ENCODE measurements at regions not wholly inside any gene's neighbourhood (a gene's known extent, or its start where the extent isn't known, plus 50 kb on each side); places are given as distances from the start of the nearest gene placed in this dataset.

DNA sequence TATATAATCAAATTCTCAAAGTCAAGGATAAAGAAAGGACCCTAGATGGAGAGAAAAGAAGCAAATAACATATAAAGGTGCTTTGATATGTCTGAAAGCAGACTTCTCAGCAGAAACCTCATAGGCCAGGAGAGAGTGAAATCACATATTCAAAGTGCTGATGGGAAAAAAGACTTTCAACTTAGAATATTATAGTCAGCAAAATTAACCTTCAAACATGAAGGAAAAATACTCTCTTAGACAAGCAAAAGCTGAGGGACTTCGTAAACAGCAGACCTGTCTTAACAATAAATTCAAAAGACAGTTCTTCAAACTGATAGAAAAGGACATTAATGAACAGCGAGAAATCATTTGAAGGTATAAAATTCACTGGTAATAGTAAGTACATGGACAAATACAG is 107.2 kb upstream of the KCNH7 start:
- Mint-ChIP-seq H3K36me3 (ENCODE audit: low read depth) (no peaks in the 10 kb centered on the region), H3K4me1 (ENCODE audit: low read depth) (no peaks in the 10 kb centered on the region), H3K4me3 (no peak overlapping the region), H3K9me3 (peaks cover 50% of the 10 kb centered on the region), H3K27ac (no peak overlapping the region), H3K27me3 (ENCODE audit: insufficient read depth) (no peaks in the 10 kb centered on the region)
- TF ChIP-seq CTCF (IDR thresholded peaks at IDR 0.05) = no peak
- no peak for DNase-seq

GRCh38 chr2:162938387-162938786 is 99.8 kb upstream of the KCNH7 start:
- no peak overlapping the region for H3K27ac Mint-ChIP-seq
- TF ChIP-seq CTCF (IDR thresholded peaks at IDR 0.05) = no peak
- peaks cover 40% of the 10 kb centered on the region for H3K9me3 Mint-ChIP-seq
- no peak for DNase-seq
- no peaks in the 10 kb centered on the region for H3K4me1 Mint-ChIP-seq (ENCODE audit: low read depth)
- H3K27me3 Mint-ChIP-seq (ENCODE audit: insufficient read depth) = no peaks in the 10 kb centered on the region
- no peaks in the 10 kb centered on the region for H3K36me3 Mint-ChIP-seq (ENCODE audit: low read depth)
- H3K4me3 Mint-ChIP-seq = no peak overlapping the region

GRCh38 chr2:162934191-162934590 is 95.6 kb upstream of the KCNH7 start:
- peaks cover 23% of the 10 kb centered on the region for H3K9me3 Mint-ChIP-seq
- no peaks in the 10 kb centered on the region for H3K27me3 Mint-ChIP-seq (ENCODE audit: insufficient read depth)
- no peak overlapping the region for H3K27ac Mint-ChIP-seq
- no peak for TF ChIP-seq CTCF (IDR thresholded peaks at IDR 0.05)
- H3K36me3 Mint-ChIP-seq (ENCODE audit: low read depth) = no peaks in the 10 kb centered on the region
- no peak for DNase-seq
- no peak overlapping the region for H3K4me3 Mint-ChIP-seq
- H3K4me1 Mint-ChIP-seq (ENCODE audit: low read depth) = no peaks in the 10 kb centered on the region

DNA sequence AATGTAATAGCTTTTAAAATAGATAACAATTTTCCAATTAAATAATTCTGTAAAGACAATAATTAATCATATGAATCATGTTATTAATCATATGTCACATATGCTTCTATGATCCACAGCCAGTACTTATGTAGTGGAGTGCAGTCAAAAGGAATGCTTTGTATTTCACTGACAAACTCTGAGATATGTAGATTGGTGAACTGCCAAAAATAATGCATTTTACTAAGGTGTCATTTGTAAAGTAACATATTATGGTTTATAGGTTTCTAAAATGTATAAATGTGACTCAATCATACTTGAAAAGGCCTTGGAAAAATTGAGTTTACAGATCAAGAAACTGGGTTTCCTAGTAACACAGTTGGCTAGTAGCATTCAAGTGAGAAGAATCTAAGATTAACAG is 93.8 kb upstream of the KCNH7 start:
- Mint-ChIP-seq H3K36me3 (ENCODE audit: low read depth) (no peaks in the 10 kb centered on the region), H3K9me3 (peaks cover 13% of the 10 kb centered on the region; the same call in 1 of the 2 replicates), H3K27me3 (ENCODE audit: insufficient read depth) (no peaks in the 10 kb centered on the region), H3K4me3 (no peak overlapping the region), H3K27ac (no peak overlapping the region), H3K4me1 (ENCODE audit: low read depth) (no peaks in the 10 kb centered on the region)
- DNase-seq = no peak
- TF ChIP-seq CTCF (IDR thresholded peaks at IDR 0.05) = no peak

DNA sequence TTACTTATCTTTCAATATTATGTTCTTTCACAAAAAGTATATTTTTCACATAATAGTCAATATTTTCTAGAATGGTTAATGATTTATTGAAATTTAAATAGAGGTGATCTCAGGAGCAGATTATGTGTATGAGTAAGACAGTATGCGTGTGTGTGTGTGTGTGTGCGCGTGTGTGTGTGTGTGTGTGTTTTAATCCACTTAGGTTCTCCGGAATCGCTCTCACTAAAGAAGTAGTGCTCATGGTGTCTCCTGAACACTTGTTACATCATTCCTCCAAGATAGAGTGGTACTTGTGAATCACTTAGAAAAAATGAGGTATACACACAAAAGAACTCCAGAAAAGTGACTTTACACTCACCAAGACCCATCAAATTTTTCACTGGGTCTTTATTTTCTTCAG is 91.0 kb upstream of the KCNH7 start:
- peaks cover 5% of the 10 kb centered on the region; the same call in 1 of the 2 replicates for H3K4me1 Mint-ChIP-seq (ENCODE audit: low read depth)
- no peak overlapping the region for H3K4me3 Mint-ChIP-seq
- H3K27ac Mint-ChIP-seq = no peak overlapping the region
- DNase-seq = no peak
- TF ChIP-seq CTCF (IDR thresholded peaks at IDR 0.05) = no peak
- H3K9me3 Mint-ChIP-seq = peaks cover 6% of the 10 kb centered on the region; the same call in 1 of the 2 replicates
- no peaks in the 10 kb centered on the region for H3K36me3 Mint-ChIP-seq (ENCODE audit: low read depth)
- H3K27me3 Mint-ChIP-seq (ENCODE audit: insufficient read depth) = no peaks in the 10 kb centered on the region

- peaks cover 5% of the 10 kb centered on the region; the same call in 1 of the 2 replicates for H3K4me1 Mint-ChIP-seq (ENCODE audit: low read depth)
- no peaks in the 10 kb centered on the region for H3K36me3 Mint-ChIP-seq (ENCODE audit: low read depth)
- H3K27ac Mint-ChIP-seq = no peak overlapping the region
- H3K9me3 Mint-ChIP-seq = peaks cover 4% of the 10 kb centered on the region; the same call in 1 of the 2 replicates
- no peak for DNase-seq
- H3K27me3 Mint-ChIP-seq (ENCODE audit: insufficient read depth) = no peaks in the 10 kb centered on the region
- no peak overlapping the region for H3K4me3 Mint-ChIP-seq
- no peak for TF ChIP-seq CTCF (IDR thresholded peaks at IDR 0.05)
These were observed 89.8 kb upstream of the KCNH7 start for GRCh38 chr2:162928356-162928755.

Measured in HFFc6 (cell line).